HepG2 (cell line): ENCODE measurements at regions not wholly inside any gene's neighbourhood (a gene's known extent, or its start where the extent isn't known, plus 50 kb on each side); places are given as distances from the start of the nearest gene placed in this dataset.

Source experiments
- MEIS1 ChIP-seq: sonication (generic); formaldehyde crosslinking; IDR thresholded peaks from 2 replicates; pipeline ENCODE4 v1.9.0; 2021; ENCODE audit warnings: mild to moderate bottlenecking, missing genetic modification reagents, moderate library complexity, borderline replicate concordance
- NCOR1 ChIP-seq: fragments of 200-600 bp; sonication (generic); IDR thresholded peaks from 2 replicates; pipeline ENCODE4 v1.7.0; 2017; ENCODE audit warnings: antibody characterized with exemption, low read length, borderline replicate concordance
- PHF21A ChIP-seq: sonication (generic); formaldehyde crosslinking; IDR thresholded peaks from 2 replicates; pipeline ENCODE4 v1.5.0; 2020; ENCODE audit warnings: mild to moderate bottlenecking, missing genetic modification reagents
- POLR2A ChIP-seq, 2 experiments: IDR thresholded peaks; 2 replicates each; pipeline ENCODE4 v1.6.1; 2011; ENCODE audit warnings: low read depth in 2 of 2, low read length in 2 of 2, mild to moderate bottlenecking in 1 of 2, moderate library complexity in 1 of 2; ENCODE audit not compliant: insufficient read depth in 1 of 2
- ZFX ChIP-seq: sonication (generic); formaldehyde crosslinking; IDR thresholded peaks from 2 replicates; pipeline ENCODE4 v1.4.0; 2020; ENCODE audit warnings: mild to moderate bottlenecking, low read depth, missing genetic modification reagents, moderate library complexity
- ZNF615 ChIP-seq: sonication (generic); formaldehyde crosslinking; IDR thresholded peaks from 2 replicates; pipeline ENCODE4 v1.5.0; 2020; ENCODE audit warnings: mild to moderate bottlenecking, missing genetic modification reagents, borderline replicate concordance
- TF ChIP-seq, protein P1 (sequence below): sonication (generic); formaldehyde crosslinking; IDR thresholded peaks from 2 replicates; pipeline ENCODE4 v1.4.0; 2020; ENCODE audit warnings: missing genetic modification reagents
- TF ChIP-seq, protein P2 (sequence below): sonication (generic); formaldehyde crosslinking; IDR thresholded peaks from 2 replicates; pipeline ENCODE4 v1.5.0; 2020; ENCODE audit warnings: missing genetic modification reagents
- TF ChIP-seq, protein P3 (sequence below): fragments of 450-650 bp; IDR thresholded peaks from 2 replicates; pipeline ENCODE4 v1.6.1; 2016
- TF ChIP-seq, protein P4 (sequence below): sonication (generic); formaldehyde crosslinking; IDR thresholded peaks from 2 replicates; pipeline ENCODE4 v1.5.0; 2020; ENCODE audit warnings: mild to moderate bottlenecking, missing genetic modification reagents, moderate library complexity

DNA sequence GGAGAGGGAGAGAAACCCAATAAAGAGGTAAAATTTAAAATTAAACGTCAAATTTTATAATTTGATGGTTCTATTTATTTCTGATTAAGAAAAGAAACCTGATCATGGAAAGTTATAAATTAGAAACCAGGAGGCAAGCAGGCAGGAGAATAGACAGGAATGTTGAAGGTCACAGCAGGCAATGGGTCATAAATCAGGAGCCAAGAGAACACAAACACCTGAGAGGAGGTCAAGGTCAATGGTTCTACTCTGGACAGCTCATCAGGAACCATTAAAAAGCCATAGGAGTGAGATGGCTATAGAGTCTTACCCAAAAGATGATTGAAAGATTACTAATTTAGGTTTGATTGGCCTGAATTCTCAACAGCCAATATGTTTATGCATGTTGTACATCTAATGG, 126.9 kb upstream of the HCCS start:
- TF ChIP-seq ZFX (CRISPR knock-in tag) (no peak), ZNF615 (CRISPR knock-in tag) (no peak), PHF21A (CRISPR knock-in tag) (no peak), POLR2A (IDR thresholded peaks at IDR 0.05; ENCODE audit: insufficient read depth in 1 of 2, low read depth in 2 of 2, low read length in 2 of 2) (no peak), NCOR1 (no peak), MEIS1 (CRISPR knock-in tag) (no peak)
- TF ChIP-seq, protein P1, sequence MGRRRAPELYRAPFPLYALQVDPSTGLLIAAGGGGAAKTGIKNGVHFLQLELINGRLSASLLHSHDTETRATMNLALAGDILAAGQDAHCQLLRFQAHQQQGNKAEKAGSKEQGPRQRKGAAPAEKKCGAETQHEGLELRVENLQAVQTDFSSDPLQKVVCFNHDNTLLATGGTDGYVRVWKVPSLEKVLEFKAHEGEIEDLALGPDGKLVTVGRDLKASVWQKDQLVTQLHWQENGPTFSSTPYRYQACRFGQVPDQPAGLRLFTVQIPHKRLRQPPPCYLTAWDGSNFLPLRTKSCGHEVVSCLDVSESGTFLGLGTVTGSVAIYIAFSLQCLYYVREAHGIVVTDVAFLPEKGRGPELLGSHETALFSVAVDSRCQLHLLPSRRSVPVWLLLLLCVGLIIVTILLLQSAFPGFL (CRISPR knock-in tag): no peak
- TF ChIP-seq, protein P2, sequence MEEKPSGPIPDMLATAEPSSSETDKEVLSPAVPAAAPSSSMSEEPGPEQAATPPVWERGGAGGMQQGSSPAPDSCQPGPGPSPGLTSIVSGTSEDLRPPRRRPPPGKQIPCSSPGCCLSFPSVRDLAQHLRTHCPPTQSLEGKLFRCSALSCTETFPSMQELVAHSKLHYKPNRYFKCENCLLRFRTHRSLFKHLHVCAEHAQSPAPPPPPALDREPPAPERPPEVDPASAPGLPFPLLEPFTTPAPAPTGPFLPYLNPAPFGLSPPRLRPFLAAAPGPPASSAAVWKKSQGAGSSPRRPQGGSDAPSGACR: no peak
- TF ChIP-seq, protein P3, sequence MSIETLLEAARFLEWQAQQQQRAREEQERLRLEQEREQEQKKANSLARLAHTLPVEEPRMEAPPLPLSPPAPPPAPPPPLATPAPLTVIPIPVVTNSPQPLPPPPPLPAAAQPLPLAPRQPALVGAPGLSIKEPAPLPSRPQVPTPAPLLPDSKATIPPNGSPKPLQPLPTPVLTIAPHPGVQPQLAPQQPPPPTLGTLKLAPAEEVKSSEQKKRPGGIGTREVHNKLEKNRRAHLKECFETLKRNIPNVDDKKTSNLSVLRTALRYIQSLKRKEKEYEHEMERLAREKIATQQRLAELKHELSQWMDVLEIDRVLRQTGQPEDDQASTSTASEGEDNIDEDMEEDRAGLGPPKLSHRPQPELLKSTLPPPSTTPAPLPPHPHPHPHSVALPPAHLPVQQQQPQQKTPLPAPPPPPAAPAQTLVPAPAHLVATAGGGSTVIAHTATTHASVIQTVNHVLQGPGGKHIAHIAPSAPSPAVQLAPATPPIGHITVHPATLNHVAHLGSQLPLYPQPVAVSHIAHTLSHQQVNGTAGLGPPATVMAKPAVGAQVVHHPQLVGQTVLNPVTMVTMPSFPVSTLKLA: no peak
- TF ChIP-seq, protein P4, sequence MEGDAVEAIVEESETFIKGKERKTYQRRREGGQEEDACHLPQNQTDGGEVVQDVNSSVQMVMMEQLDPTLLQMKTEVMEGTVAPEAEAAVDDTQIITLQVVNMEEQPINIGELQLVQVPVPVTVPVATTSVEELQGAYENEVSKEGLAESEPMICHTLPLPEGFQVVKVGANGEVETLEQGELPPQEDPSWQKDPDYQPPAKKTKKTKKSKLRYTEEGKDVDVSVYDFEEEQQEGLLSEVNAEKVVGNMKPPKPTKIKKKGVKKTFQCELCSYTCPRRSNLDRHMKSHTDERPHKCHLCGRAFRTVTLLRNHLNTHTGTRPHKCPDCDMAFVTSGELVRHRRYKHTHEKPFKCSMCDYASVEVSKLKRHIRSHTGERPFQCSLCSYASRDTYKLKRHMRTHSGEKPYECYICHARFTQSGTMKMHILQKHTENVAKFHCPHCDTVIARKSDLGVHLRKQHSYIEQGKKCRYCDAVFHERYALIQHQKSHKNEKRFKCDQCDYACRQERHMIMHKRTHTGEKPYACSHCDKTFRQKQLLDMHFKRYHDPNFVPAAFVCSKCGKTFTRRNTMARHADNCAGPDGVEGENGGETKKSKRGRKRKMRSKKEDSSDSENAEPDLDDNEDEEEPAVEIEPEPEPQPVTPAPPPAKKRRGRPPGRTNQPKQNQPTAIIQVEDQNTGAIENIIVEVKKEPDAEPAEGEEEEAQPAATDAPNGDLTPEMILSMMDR (CRISPR knock-in tag): no peak
